C4-2B (cell line): ENCODE measurements at regions not wholly inside any gene's neighbourhood (a gene's known extent, or its start where the extent isn't known, plus 50 kb on each side); places are given as distances from the start of the nearest gene placed in this dataset.
"Not testable (repeated sequence)": the region's sequence is repeated elsewhere in the genome, so short reads cannot be mapped to it uniquely, and the experiment has no call there.

ENCODE experiments used
- H3K27ac ChIP-seq: fragments of 450-650 bp; 2 replicates; pipeline ENCODE4 v1.5.1; 2017
- CTCF ChIP-seq: fragments of 450-650 bp; conservative IDR thresholded peaks from 2 replicates; pipeline ENCODE4 v1.5.1; 2017; ENCODE audit warnings: mild to moderate bottlenecking
- ZFX ChIP-seq: fragments of 450-650 bp; IDR thresholded peaks from 2 replicates; pipeline ENCODE4 v1.6.1; 2017

DNA sequence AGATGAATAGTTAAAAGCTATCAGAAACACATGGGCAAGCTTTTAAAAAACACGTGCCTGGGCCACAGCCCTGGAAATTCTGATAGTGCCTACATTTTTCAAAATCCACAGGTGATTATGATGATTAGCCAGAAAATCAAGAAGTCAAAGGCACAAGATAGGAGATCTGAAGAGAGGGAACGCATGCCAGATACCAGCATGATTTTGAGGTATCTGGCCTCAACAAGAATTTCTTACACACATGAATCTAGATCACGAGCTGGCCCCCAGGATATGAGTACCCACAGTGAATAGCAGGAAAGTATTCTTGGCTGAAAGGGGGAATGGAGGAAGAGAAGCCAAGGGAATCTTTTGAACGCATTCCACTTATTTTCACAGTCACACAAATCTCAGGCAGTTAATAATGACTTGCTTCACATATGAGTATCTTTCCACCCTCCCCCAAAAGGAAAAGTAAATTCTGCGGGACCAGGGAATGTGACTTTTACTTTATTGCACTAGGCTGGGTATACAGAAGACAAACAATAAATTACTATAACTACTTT is 438.2 kb downstream of the BCAT1 start:
- H3K27ac ChIP-seq, result no peak overlapping the region
- no peak for TF ChIP-seq CTCF
- no peak for TF ChIP-seq ZFX

- H3K27ac ChIP-seq, result no peak overlapping the region
- no peak for TF ChIP-seq ZFX
- TF ChIP-seq CTCF, result no peak
These were observed 441.1 kb downstream of the BCAT1 start for GRCh38 chr12:24507827-24508226.

- TF ChIP-seq CTCF, result no peak
- TF ChIP-seq ZFX, result no peak
- no peak overlapping the region for H3K27ac ChIP-seq
These were observed 443.4 kb downstream of the BCAT1 start for GRCh38 chr12:24505366-24506015.

- not testable (repeated sequence) for H3K27ac ChIP-seq
These were observed 445.4 kb downstream of the BCAT1 start for GRCh38 chr12:24503477-24503876.

DNA sequence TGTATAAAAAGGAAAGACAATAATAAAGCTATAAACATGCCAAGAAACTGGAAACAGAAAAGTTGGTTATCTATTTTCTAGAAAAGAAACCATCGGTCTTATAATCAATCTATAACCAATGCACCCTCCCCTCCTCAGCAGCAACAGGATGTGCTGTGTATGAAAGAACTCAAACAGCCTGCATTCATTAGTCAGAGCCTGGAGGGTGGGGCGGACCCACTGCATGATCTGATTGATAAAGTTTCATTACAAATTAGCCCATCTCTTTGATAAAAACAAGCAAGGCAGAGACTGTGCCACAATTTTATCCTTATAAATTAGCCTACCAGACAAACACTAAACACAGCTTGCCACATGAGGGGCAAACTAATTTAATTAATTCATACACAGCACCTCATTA is 448.1 kb downstream of the BCAT1 start:
- TF ChIP-seq ZFX (no peak), CTCF (no peak)

GRCh38 chr12:24500421-24500820 is 448.5 kb downstream of the BCAT1 start:
- H3K27ac ChIP-seq, result no peak overlapping the region

More for the DNA sequence above, 448.1 kb downstream of the BCAT1 start:
- H3K27ac ChIP-seq, result no peak overlapping the region

GRCh38 chr12:24499151-24500146 is 449.5 kb downstream of the BCAT1 start:
- H3K27ac ChIP-seq, result no peak overlapping the region
- TF ChIP-seq CTCF (no peak), ZFX (no peak)

More at GRCh38 chr12:24500421-24500820, 448.5 kb downstream of the BCAT1 start:
- no peak for TF ChIP-seq ZFX
- no peak for TF ChIP-seq CTCF
